GM12878 (cell line): ENCODE measurements at regions not wholly inside any gene's neighbourhood (a gene's known extent, or its start where the extent isn't known, plus 50 kb on each side); places are given as distances from the start of the nearest gene placed in this dataset.

Experiments used
- ATAC-seq: fragments of 200-7000 bp; cut with Tn5 transposase; 3 replicates; pipeline ENCODE4 v1.9.1; 2020; ENCODE audit warnings: mild to moderate bottlenecking, moderate library complexity
- BruUV-seq: library from RNA; stranded (reverse); fragments of 400-500 nt; replicated peaks from 2 replicates; lab custom pipeline; 2021; lab: Mats Ljungman, UMichigan
- CTCF ChIA-PET: fragments of 300-600 bp; sonication (Branson Sonifier 250); formaldehyde crosslinking; extraction: SDS; loops from one replicate; lab custom pipeline; 2021; ENCODE audit warnings: inconsistent platforms; lab: Yijun Ruan, JAX
- POLR2A ChIA-PET: fragments of 350-600 bp; formaldehyde crosslinking; extraction: SDS; loops from one replicate; lab custom pipeline; 2021; ENCODE audit warnings: inconsistent platforms; lab: Charles Lee
- RAD21 ChIA-PET: fragments of 300-600 bp; sonication (Branson Sonifier 250); formaldehyde crosslinking; loops from one replicate; lab custom pipeline; 2023; ENCODE audit warnings: antibody characterized with exemption; ENCODE audit not compliant: unreplicated experiment; lab: Charles Lee
- SMC1A ChIA-PET: fragments of 300-600 bp; sonication (Branson Sonifier 250); formaldehyde crosslinking; loops from one replicate; lab custom pipeline; 2023; ENCODE audit not compliant: unreplicated experiment, uncharacterized antibody; lab: Charles Lee
- DNase-seq: peaks from one replicate; pipeline ENCODE4 v3.0.0-alpha.2; 2011; ENCODE audit warnings: low read depth, low spot score
- FAIRE-seq: peaks from 3 replicates; lab custom pipeline; 2011; peaks lifted over from hg19 to GRCh38; lab: Jason Lieb, UNC
- H2AFZ ChIP-seq: 2 replicates; pipeline ENCODE4 v1.6.0; 2011; ENCODE audit warnings: low read depth, low read length, control low read depth; ENCODE audit not compliant: control insufficient read depth
- H3K27ac ChIP-seq: 2 replicates; pipeline ENCODE4 v1.5.1; 2011; ENCODE audit warnings: control low read depth; ENCODE audit not compliant: control insufficient read depth, insufficient read depth
- H3K27me3 ChIP-seq, 2 experiments: replicated peaks in 1 of 2; 2 replicates each; pipeline versions ENCODE4 v1.6.0 to v1.6.1; 2011; ENCODE audit warnings: low read length in 1 of 2; ENCODE audit not compliant: control insufficient read depth in 2 of 2, insufficient read depth in 2 of 2
- H3K36me3 ChIP-seq, 2 experiments: 2 replicates each; pipeline ENCODE4 v1.5.1; 2011; ENCODE audit warnings: low read length in 1 of 2; ENCODE audit not compliant: control insufficient read depth in 2 of 2, insufficient read depth in 2 of 2
- H3K4me1 ChIP-seq: 2 replicates; pipeline ENCODE4 v1.6.1; 2011; ENCODE audit warnings: mild to moderate bottlenecking, low read length, moderate library complexity, mixed read lengths; ENCODE audit not compliant: control insufficient read depth, insufficient read depth
- H3K4me2 ChIP-seq: 2 replicates; pipeline ENCODE4 v1.6.0; 2011; ENCODE audit warnings: control low read depth; ENCODE audit not compliant: control insufficient read depth, insufficient read depth
- H3K4me3 ChIP-seq: fragments of 200-600 bp; sonication (generic); 2 replicates; pipeline ENCODE4 v1.5.1; 2016
- H3K79me2 ChIP-seq: 2 replicates; pipeline ENCODE4 v1.6.0; 2011; ENCODE audit warnings: low read length; ENCODE audit not compliant: control insufficient read depth, insufficient read depth
- H3K9ac ChIP-seq: 2 replicates; pipeline ENCODE4 v1.8.0; 2011; ENCODE audit warnings: low read length, control low read depth, mixed read lengths; ENCODE audit not compliant: control insufficient read depth, insufficient read depth
- H3K9me3 ChIP-seq: replicated peaks from 3 replicates; pipeline ENCODE4 v1.5.1; 2011; ENCODE audit warnings: mild to moderate bottlenecking, low read length; ENCODE audit not compliant: control insufficient read depth, insufficient read depth
- H4K20me1 ChIP-seq: 2 replicates; pipeline ENCODE4 v1.6.0; 2011; ENCODE audit not compliant: control insufficient read depth, insufficient read depth
- BRCA1 ChIP-seq: IDR thresholded peaks from 2 replicates; pipeline ENCODE4 v1.6.1; 2011; ENCODE audit warnings: low read depth, low read length, improper control_type of control experiment
- HDAC2 ChIP-seq: fragments of 200-600 bp; sonication (generic); IDR thresholded peaks from 2 replicates; pipeline ENCODE4 v1.6.1; 2017
- NRF1 ChIP-seq: conservative IDR thresholded peaks from 2 replicates; pipeline ENCODE4 v1.6.1; 2011; ENCODE audit warnings: mild to moderate bottlenecking, low read depth, low read length, improper control_type of control experiment
- PAX8 ChIP-seq: fragments of 450-650 bp; IDR thresholded peaks from 2 replicates; pipeline ENCODE4 v1.6.1; 2017; ENCODE audit warnings: mild to moderate bottlenecking, moderate library complexity
- RCOR1 ChIP-seq: conservative IDR thresholded peaks from 2 replicates; pipeline ENCODE4 v1.6.1; 2012; ENCODE audit warnings: low read depth, low read length, improper control_type of control experiment
- ZBED1 ChIP-seq: IDR thresholded peaks from 2 replicates; pipeline ENCODE4 v1.6.1; 2016; ENCODE audit warnings: borderline replicate concordance
- ZNF384 ChIP-seq: IDR thresholded peaks from 2 replicates; pipeline ENCODE4 v1.6.1; 2012; ENCODE audit warnings: low read depth, mild to moderate bottlenecking, low read length, improper control_type of control experiment, borderline replicate concordance
- WGBS: methylation state at CpG from one replicate; pipeline ENCODE4 v1.1.6; 2016; ENCODE audit warnings: low lambda C conversion rate; ENCODE audit not compliant: insufficient replicate concordance, insufficient coverage; ENCODE audit errors: missing lambda C conversion rate; 5-methylcytosine and 5-hydroxymethylcytosine counted together
- in situ Hi-C: fragments of 300-500 bp; cut with MboI; formaldehyde crosslinking; loops from 9 replicates; pipeline ENCODE4 v1.14.3; 2018; ENCODE audit warnings: mixed read lengths
- intact Hi-C: fragments of 100-400 bp; cut with micrococcal nuclease; formaldehyde crosslinking; loops from one replicate; pipeline ENCODE4 v1.14.2; 2022; ENCODE audit not compliant: unreplicated experiment
- TF ChIP-seq, protein P1 (sequence below): IDR thresholded peaks from 2 replicates; pipeline ENCODE4 v1.6.1; 2012; ENCODE audit warnings: low read depth, low read length, improper control_type of control experiment

DNA sequence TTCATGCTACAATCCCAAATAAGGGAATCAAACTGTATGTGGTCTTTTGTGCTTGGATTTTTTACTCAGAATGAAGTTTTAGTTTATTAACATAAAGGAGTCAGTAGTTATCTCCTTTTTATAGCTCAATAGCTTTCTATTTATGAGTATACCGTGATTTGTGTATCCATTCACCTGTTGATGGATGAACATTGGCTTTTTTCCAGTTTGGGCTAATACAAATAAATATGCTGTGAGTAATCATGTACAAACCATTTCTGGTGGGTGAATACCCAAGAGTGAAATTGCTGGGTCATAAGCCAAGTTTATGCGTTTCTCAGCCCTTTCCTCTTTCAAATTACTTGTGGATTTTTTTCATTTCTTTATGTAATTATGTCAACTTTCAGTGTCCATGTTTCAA lies 395.3 kb downstream of the OSTF1 start:
- DNase-seq (no peak), FAIRE-seq (no peak), ATAC-seq (no peak)
- ChIA-PET RAD21 (no interaction called here), CTCF (interaction anchor here (1.3 kb wide), 1 partner anchor 218 kb away, joined by 3 read pairs; no protein-coding TSS in a partner anchor), SMC1A (interaction anchor here (1.0 kb wide), 1 partner anchor 218 kb away, joined by 3 read pairs; no protein-coding TSS in a partner anchor), POLR2A (no interaction called here)
- H3K27ac ChIP-seq, result no peak overlapping the region
- no peaks in the 10 kb centered on the region for H4K20me1 ChIP-seq
- no peak overlapping the region for H2AFZ ChIP-seq
- intact Hi-C loops (loop anchor here (5.0 to 10.0 kb wide), 2 partner anchors 216 to 289 kb away; no protein-coding TSS in a partner anchor), in situ Hi-C loops (no loop called here)
- H3K27me3 ChIP-seq, result no peaks in the 10 kb centered on the region
- 0% methylated on average over 2 of the region's 2 CpGs for WGBS
- no peak overlapping the region for H3K4me3 ChIP-seq
- H3K4me2 ChIP-seq, result no peak overlapping the region
- TF ChIP-seq, protein P1, sequence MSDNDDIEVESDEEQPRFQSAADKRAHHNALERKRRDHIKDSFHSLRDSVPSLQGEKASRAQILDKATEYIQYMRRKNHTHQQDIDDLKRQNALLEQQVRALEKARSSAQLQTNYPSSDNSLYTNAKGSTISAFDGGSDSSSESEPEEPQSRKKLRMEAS, result no peak
- TF ChIP-seq BRCA1 (no peak), PAX8 (no peak), RCOR1 (no peak), NRF1 (no peak), ZNF384 (no peak), HDAC2 (no peak), ZBED1 (no peak)
- H3K36me3 ChIP-seq, result no peaks in the 10 kb centered on the region
- no peaks in the 10 kb centered on the region for H3K79me2 ChIP-seq
- no peak overlapping the region for H3K9ac ChIP-seq
- H3K4me1 ChIP-seq, result no peaks in the 10 kb centered on the region
- no peaks in the 10 kb centered on the region for H3K9me3 ChIP-seq
- BruUV-seq, result no TSS peak
